ENCODE measurements at regions not wholly inside any gene's neighbourhood (a gene's known extent, or its start where the extent isn't known, plus 50 kb on each side); places are given as distances from the start of the nearest gene placed in this dataset.

GRCh38 chr16:17571499-17572093 is 100.8 kb upstream of the XYLT1 start:
- ChIA-PET POLR2A (no interaction called here), CTCF (interaction anchor here (0.9 to 2.9 kb wide), 3 partner anchors 7 to 95 kb away, joined by 4 to 21 read pairs (median 15); no protein-coding TSS in a partner anchor)
- no peaks in the 10 kb centered on the region for H3K36me3 ChIP-seq (ENCODE audit: control insufficient read depth, insufficient read depth, low read length)
- 0 out of 2 replicates have a peak, but pooled peaks cover 1% of the 10 kb centered on the region for H3K27me3 ChIP-seq (ENCODE audit: control insufficient read depth, insufficient read depth, low read length)
- DNase-seq (ENCODE audit: low read depth): no peak
- no peak overlapping the region for H3K4me3 ChIP-seq (ENCODE audit: low read depth, low read length)
- TF ChIP-seq CTCF (IDR thresholded peaks at IDR 0.05; ENCODE audit: insufficient read depth, low read depth, low read length): no peak

- H3K36me3 ChIP-seq (ENCODE audit: control insufficient read depth, insufficient read depth, low read length): no peaks in the 10 kb centered on the region
- ChIA-PET CTCF (interaction anchor here (1.0 kb wide), 2 partner anchors 11 to 94 kb away, joined by 3 to 4 read pairs; no protein-coding TSS in a partner anchor), POLR2A (no interaction called here)
- DNase-seq (ENCODE audit: low read depth): no peak
- no peaks in the 10 kb centered on the region for H3K27me3 ChIP-seq (ENCODE audit: control insufficient read depth, insufficient read depth, low read length)
- H3K4me3 ChIP-seq (ENCODE audit: low read depth, low read length): no peak overlapping the region
- TF ChIP-seq CTCF (IDR thresholded peaks at IDR 0.05; ENCODE audit: insufficient read depth, low read depth, low read length): no peak
Measured at GRCh38 chr16:17568239-17568638, 97.5 kb upstream of the XYLT1 start.

GRCh38 chr16:17567455-17567854 is 96.7 kb upstream of the XYLT1 start:
- ChIA-PET POLR2A (no interaction called here), CTCF (interaction anchor here (1.0 to 1.3 kb wide), 3 partner anchors 10 to 93 kb away, joined by 3 to 4 read pairs (median 4); no protein-coding TSS in a partner anchor)
- H3K4me3 ChIP-seq (ENCODE audit: low read depth, low read length): no peak overlapping the region
- H3K36me3 ChIP-seq (ENCODE audit: control insufficient read depth, insufficient read depth, low read length): no peaks in the 10 kb centered on the region
- no peaks in the 10 kb centered on the region for H3K27me3 ChIP-seq (ENCODE audit: control insufficient read depth, insufficient read depth, low read length)
- no peak for TF ChIP-seq CTCF (IDR thresholded peaks at IDR 0.05; ENCODE audit: insufficient read depth, low read depth, low read length)
- DNase-seq (ENCODE audit: low read depth): no peak

- TF ChIP-seq CTCF (IDR thresholded peaks at IDR 0.05; ENCODE audit: insufficient read depth, low read depth, low read length): no peak
- DNase-seq (ENCODE audit: low read depth): no peak
- ChIA-PET POLR2A (no interaction called here), CTCF (interaction anchor here (0.8 to 2.1 kb wide), 3 partner anchors 9 to 13 kb away, joined by 4 to 9 read pairs (median 4); no protein-coding TSS in a partner anchor)
- Histone ChIP-seq H3K36me3 (ENCODE audit: control insufficient read depth, insufficient read depth, low read length) (no peaks in the 10 kb centered on the region), H3K4me3 (ENCODE audit: low read depth, low read length) (no peak overlapping the region), H3K27me3 (ENCODE audit: control insufficient read depth, insufficient read depth, low read length) (no peaks in the 10 kb centered on the region; the same call in 1 of the 2 replicates)
Measured at GRCh38 chr16:17566656-17567450, 96.1 kb upstream of the XYLT1 start.

GRCh38 chr16:17566075-17566474 is 95.3 kb upstream of the XYLT1 start:
- ChIA-PET CTCF (interaction anchor here (1.3 to 2.1 kb wide), 2 partner anchors 8 to 13 kb away, joined by 4 to 9 read pairs; no protein-coding TSS in a partner anchor), POLR2A (no interaction called here)
- no peak for TF ChIP-seq CTCF (IDR thresholded peaks at IDR 0.05; ENCODE audit: insufficient read depth, low read depth, low read length)
- Histone ChIP-seq H3K4me3 (ENCODE audit: low read depth, low read length) (no peak overlapping the region), H3K27me3 (ENCODE audit: control insufficient read depth, insufficient read depth, low read length) (no peaks in the 10 kb centered on the region; the same call in 1 of the 2 replicates), H3K36me3 (ENCODE audit: control insufficient read depth, insufficient read depth, low read length) (no peaks in the 10 kb centered on the region)
- DNase-seq (ENCODE audit: low read depth): no peak
